Mammary epithelial cell (primary cell): ENCODE measurements at regions not wholly inside any gene's neighbourhood (a gene's known extent, or its start where the extent isn't known, plus 50 kb on each side); places are given as distances from the start of the nearest gene placed in this dataset.

ENCODE experiments used
- EZH2 ChIP-seq: IDR thresholded peaks from 2 replicates; pipeline ENCODE4 v1.6.1; 2012; ENCODE audit warnings: low read length, inconsistent platforms, borderline replicate concordance
- TF ChIP-seq, protein P1 (sequence below), 2 donors: IDR thresholded peaks in 1 of 2; conservative IDR thresholded peaks in 1 of 2; 2 replicates each; pipeline ENCODE4 v1.5.1; 2011 to 2012; ENCODE audit warnings: inconsistent platforms in 2 of 2, low read length in 2 of 2, mild to moderate bottlenecking in 2 of 2, control low read depth in 1 of 2, low read depth in 1 of 2; ENCODE audit not compliant: insufficient read depth in 1 of 2; ENCODE audit errors: extremely low read depth in 1 of 2

DNA sequence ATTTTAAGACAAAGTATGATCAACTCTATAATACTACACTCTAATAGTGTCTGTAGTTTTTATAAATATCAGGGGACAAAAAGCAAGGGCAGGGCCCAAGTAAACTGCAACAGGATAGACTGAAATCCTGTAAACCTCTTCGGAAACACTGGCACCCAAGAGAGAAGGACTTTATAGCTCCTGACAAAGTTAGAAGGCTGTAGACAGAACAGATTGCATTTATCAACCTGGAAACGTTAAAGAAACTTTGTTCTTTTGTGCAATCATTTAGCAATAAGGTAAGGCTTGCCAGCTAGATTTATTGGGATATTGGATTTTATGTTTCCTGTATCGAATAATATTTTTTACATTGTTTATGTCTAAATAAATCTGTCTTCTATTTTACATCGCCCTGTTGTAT is 91.8 kb upstream of the MAN2A1 start:
- TF ChIP-seq, protein P1, sequence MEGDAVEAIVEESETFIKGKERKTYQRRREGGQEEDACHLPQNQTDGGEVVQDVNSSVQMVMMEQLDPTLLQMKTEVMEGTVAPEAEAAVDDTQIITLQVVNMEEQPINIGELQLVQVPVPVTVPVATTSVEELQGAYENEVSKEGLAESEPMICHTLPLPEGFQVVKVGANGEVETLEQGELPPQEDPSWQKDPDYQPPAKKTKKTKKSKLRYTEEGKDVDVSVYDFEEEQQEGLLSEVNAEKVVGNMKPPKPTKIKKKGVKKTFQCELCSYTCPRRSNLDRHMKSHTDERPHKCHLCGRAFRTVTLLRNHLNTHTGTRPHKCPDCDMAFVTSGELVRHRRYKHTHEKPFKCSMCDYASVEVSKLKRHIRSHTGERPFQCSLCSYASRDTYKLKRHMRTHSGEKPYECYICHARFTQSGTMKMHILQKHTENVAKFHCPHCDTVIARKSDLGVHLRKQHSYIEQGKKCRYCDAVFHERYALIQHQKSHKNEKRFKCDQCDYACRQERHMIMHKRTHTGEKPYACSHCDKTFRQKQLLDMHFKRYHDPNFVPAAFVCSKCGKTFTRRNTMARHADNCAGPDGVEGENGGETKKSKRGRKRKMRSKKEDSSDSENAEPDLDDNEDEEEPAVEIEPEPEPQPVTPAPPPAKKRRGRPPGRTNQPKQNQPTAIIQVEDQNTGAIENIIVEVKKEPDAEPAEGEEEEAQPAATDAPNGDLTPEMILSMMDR (conservative IDR thresholded peaks at IDR 0.05 in 1 of 2, IDR thresholded peaks at IDR 0.05 in 1 of 2; ENCODE audit: extremely low read depth in 1 of 2, insufficient read depth in 1 of 2, low read depth in 1 of 2, low read length in 2 of 2), result no peak
- no peak for TF ChIP-seq EZH2
